NCI-H446 treated with DMSO at 0.1 percent for 48 hours (cell line): ENCODE measurements at regions not wholly inside any gene's neighbourhood (a gene's known extent, or its start where the extent isn't known, plus 50 kb on each side); places are given as distances from the start of the nearest gene placed in this dataset.

Experiments
- DNase-seq: peaks from one replicate; lab custom pipeline; 2025; lab: John Stamatoyannopoulos, UW

DNA sequence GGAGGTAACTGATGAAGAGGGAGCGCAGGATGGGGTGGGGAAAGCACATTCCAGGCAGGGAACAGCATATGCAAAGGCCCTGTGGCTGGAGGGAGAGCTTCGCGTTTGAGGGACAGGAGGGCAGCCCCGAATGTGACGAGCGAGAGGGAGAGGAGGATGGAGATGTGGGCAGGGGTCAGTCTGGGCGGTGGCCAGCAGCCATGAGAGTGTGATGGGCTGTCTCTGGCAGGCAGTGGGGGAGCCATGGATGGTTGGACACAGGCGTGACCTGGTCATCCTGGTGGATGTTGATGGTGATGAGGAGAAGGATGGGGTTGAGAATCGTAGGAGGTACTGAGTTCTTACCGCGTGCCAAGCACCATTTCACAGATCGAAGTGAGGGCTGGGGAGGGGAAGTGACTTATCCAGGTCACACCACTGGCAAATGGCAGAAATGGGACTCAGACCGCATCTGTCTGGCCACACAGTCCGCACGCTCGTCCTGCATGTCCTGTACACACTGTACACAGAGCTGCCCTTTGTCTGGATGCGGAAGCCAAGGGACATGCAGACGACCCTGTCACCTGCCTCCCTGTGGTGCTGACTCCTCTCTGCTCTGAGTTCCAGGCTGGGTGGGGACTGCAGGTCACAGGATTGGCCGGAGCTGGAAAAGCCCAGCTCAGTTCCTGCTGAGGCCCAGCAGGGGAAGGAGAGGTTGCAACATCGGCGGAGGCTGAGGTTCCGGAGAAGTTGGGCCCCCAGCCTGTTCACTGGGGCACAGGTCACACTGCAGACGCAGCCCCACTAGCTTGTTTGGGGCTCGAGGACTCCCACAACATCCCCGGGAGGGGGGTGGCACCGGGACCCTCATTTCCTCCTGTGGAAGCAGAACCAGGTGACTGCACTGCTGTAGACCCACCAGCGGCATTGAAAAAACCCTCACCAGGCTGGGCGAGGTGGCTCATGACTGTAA is 165.6 kb upstream of the IER5L start:
- DNase-seq = no peak

DNA sequence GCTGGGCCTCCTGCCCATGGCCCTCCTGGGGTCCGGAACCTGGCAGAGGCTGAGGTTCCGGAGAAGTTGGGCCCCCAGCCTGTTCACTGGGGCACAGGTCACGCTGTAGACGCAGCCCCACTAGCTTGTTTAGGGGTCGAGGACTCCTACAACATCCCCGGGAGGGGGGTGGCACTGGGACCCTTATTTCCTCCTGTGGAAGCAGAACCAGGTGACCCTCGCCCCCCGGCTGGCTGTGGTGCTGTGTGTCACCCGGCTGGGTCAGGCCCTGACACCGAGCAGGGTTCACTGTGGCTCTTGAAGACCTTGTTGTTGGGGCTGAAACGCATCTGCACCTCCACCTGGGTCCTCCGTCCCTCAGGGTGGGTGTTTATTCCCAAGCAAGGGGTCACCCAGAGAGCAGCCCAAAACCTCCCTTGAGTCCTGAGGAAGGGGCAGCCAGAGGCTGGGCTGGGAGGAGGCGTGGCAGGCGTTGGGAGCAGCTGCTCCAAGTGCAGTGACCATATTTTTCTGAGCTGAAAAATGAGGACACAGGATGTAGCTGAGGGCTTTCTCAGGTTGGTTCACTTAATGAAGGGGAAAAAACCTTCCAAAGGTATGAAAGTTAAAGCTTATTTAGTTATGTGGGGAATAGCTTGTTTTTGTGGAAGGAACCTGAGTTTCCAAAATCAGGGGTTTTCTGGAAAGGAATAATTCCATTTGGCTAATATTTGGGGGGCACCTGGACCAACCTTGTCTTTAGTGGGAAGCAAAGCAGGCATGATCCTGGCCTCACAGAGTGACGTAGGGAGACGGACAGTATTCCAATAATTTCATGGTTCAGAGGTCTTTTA is 164.7 kb upstream of the IER5L start:
- DNase-seq = no peak

- no peak for DNase-seq
Measured at GRCh38 chr9:129341987-129342348, 163.9 kb upstream of the IER5L start.

- no peak for DNase-seq
Measured at GRCh38 chr9:129341171-129341986, 163.3 kb upstream of the IER5L start.

GRCh38 chr9:129340427-129341170 is 162.5 kb upstream of the IER5L start:
- DNase-seq = no peak

DNA sequence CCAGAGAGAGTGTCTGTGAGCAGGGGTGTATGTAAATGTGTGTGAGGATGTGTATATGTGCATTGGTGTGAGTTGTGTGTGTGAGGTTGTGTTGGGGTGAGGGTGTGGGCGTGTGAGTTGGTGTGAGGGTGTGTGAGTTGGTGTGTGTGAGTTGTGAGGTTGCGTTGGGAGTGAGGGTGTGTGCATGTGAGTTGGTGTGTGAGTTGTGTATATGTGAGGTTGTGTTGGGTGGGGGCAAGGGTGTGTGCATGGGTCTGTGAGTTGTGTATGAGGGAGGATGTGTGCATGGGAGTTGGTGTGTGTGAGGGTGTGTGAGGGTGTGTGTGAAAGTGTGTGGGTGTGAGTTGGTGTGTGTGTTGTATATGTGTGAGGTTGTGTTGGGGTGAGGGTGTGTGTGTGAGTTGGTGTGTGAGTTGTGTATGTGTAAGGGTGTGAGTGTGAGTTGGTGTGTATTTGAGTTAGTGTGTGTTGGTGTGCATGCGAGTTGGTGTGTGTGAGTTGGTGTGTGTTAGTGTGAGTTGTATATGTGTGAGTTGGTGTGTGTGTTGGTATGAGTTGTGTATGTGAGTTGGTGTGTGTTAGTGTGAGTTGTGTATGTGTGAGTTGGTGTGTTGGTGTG is 161.6 kb upstream of the IER5L start:
- no peak for DNase-seq

GRCh38 chr9:129338724-129339430 is 160.8 kb upstream of the IER5L start:
- DNase-seq = no peak

- no peak for DNase-seq
Measured at GRCh38 chr9:129337336-129338140, 159.5 kb upstream of the IER5L start.

GRCh38 chr9:129336601-129337331 is 158.7 kb upstream of the IER5L start:
- no peak for DNase-seq

DNA sequence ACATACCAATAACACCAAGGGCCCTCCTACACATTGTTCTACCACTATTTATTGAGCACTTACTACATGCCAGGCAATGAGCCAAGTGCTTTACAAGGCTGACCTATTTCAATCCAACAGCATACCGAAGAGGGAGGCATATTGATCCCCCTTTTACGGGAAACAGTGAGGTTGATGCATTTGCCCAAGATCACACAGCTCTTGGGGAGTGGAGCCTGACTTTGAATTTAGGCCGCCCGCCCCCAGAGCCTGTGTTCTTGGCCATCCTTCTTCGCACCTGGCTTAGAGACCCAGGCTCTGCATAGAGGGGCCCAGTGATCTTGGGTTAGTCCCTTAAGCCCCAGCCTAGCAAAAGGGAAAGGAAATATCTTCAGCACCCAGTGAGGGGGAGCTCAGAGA is 158.1 kb upstream of the IER5L start:
- DNase-seq = no peak

DNA sequence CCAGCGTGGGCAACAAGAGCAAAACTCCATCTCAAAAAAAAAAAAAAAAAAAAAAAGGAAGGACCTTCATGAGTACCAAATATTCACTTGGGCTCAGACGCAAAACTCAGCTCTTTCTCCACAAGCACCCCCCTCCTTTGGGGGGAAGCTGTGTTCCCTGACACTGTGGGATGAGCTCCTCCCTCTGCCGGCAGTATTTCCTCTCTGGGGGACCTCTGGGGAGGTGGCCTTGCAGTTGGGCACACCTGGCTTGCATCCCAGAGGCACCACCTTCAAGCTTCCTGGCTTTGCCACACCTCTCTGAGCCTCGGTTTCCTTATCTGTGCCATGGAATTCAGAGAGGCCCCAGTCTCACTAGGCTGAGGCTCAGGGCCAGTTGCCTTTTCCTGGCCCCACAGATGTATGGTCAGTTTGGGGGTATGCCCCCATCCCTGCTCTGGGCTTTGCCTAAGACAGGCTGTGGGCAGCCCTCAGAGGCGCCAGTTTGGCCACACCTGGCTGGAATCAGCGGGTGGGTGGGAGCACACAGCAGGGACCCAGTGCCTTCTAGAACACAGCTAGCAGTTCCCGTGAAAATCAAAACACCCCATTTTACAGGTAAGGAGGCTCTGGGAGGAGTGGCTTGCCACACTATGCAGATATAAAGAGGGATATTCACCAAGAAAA is 157.5 kb upstream of the IER5L start:
- DNase-seq = no peak

DNA sequence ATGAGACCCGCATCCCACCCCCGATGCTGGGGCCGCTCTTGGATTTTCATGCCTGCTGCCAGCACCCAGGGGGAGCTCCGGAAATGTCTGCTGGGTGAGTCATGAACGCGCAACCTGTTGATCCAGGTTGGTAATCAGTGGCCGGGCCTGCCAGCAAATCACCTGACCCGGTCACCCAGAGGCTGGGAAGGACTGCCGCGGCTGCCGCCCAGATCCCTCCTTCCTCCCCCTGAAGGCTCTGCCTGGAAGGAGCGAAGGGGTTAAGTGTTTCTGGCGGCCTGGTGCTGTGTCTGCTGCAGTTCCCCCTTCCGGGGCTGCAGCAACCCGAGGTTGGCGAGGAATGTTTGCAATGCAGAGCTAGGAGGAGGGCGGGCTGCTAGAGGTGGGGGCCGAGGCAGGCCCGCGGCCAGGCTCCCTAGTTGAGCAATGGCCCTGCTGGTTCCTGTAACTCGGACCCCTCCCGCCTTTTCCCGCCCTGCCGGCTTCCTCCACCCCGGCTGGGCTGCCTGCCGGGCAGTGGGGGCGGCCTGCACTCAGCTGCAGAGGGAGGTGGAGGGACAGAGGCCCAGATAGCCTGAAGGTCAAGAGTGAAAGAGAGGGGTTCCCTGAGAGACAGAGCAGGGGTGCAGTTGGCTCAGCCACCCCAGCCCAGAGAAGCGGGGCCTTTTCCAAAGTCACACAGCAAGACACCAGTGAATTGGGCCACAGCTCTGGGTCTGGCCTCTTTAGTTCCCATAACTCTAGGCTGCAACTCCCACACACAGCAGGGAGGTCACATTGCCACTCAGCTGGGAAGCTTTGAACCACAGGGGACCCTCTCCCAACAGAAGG is 156.3 kb upstream of the IER5L start:
- no peak for DNase-seq

DNA sequence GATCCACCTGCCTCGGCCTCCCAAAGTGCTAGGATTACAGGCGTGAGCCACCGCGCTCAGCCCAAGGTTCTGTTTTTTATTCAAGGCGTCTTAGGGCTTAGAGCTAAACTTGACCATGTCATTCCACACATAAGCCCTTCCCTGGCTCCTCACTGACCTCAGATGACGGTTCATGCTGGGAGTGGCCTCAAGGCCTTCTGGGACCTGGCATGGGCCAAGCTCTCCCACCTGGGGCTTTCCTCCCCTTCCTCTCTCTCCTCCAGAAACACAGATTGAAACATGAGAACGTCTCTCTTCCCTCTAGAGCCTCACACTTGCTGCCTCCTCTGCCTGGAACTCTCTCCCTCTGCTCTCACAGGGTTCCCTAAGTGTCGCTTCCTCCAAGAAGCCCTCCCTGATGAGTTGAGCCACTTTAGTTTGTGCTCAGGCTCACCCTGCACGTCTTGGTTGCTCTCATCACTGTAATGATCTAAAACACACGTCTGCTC is 155.6 kb upstream of the IER5L start:
- no peak for DNase-seq

- DNase-seq = no peak
Measured at GRCh38 chr9:129332581-129332980, 154.5 kb upstream of the IER5L start.

- DNase-seq = no peak
Measured at GRCh38 chr9:129331772-129332500, 153.9 kb upstream of the IER5L start.

- no peak for DNase-seq
Measured at GRCh38 chr9:129331493-129331765, 153.4 kb upstream of the IER5L start.
